Esophagus squamous epithelium (tissue), 4 donors: ENCODE measurements at regions not wholly inside any gene's neighbourhood (a gene's known extent, or its start where the extent isn't known, plus 50 kb on each side); places are given as distances from the start of the nearest gene placed in this dataset.

Source experiments
- CTCF ChIP-seq, 6 experiments: fragments of 450-650 bp in 4 of 6; fragments of 200-600 bp in 2 of 6; sonication (generic) in 2 of 6; IDR thresholded peaks; one replicate each; pipeline ENCODE4 v1.5.1; 2016 to 2019; ENCODE audit warnings: antibody characterized with exemption in 6 of 6, mild to moderate bottlenecking in 4 of 6, moderate library complexity in 4 of 6
- POLR2A ChIP-seq, 4 donors: fragments of 450-650 bp; IDR thresholded peaks; one replicate each; pipeline ENCODE4 v1.6.1; 2017; ENCODE audit warnings: antibody characterized with exemption in 4 of 4, mild to moderate bottlenecking in 4 of 4, moderate library complexity in 3 of 4

- no peak for TF ChIP-seq CTCF (IDR thresholded peaks at IDR 0.05)
- TF ChIP-seq POLR2A (IDR thresholded peaks at IDR 0.05) = no peak
These were observed 77.0 kb downstream of the NR2F2 start for GRCh38 chr15:96407482-96407881.
